ENCODE measurements at regions not wholly inside any gene's neighbourhood (a gene's known extent, or its start where the extent isn't known, plus 50 kb on each side); places are given as distances from the start of the nearest gene placed in this dataset.

- Histone ChIP-seq H3K9me1 (replicated peaks; ENCODE audit: control insufficient read depth, extremely low read depth, insufficient read depth, low read length) (no peaks in the 10 kb centered on the region), H3K27ac (ENCODE audit: insufficient read depth, low read depth, low read length) (no peak overlapping the region), H2AFZ (ENCODE audit: low read depth, low read length) (no peak overlapping the region), H3K4me2 (ENCODE audit: insufficient read depth, low read length) (no peak overlapping the region), H3K36me3 (ENCODE audit: control insufficient read depth in 2 of 2, extremely low read depth in 1 of 2, insufficient read depth in 2 of 2, low read length in 2 of 2) (no peaks in the 10 kb centered on the region), H3K4me1 (ENCODE audit: control insufficient read depth, extremely low read depth, insufficient read depth, low read length) (no peaks in the 10 kb centered on the region), H3K4me3 (replicated peaks in 1 of 3; ENCODE audit: insufficient read depth in 1 of 3, low read depth in 1 of 3, low read length in 3 of 3) (no peak overlapping the region), H3K9ac (replicated peaks; ENCODE audit: extremely low read depth, insufficient read depth, low read length) (no peak overlapping the region), H3K9me3 (replicated peaks; ENCODE audit: control insufficient read depth, insufficient read depth, low read length) (no peaks in the 10 kb centered on the region), H3K79me2 (ENCODE audit: control insufficient read depth, insufficient read depth, low read length) (no peaks in the 10 kb centered on the region), H4K20me1 (replicated peaks; ENCODE audit: control insufficient read depth, extremely low read depth, insufficient read depth, low read length) (no peaks in the 10 kb centered on the region), H3K27me3 (ENCODE audit: control insufficient read depth in 2 of 2, insufficient read depth in 2 of 2, low read length in 2 of 2) (no peaks in the 10 kb centered on the region)
- CTCF ChIA-PET, result interaction anchor here (0.9 to 1.0 kb wide), 4 partner anchors 12 to 520 kb away, joined by 3 to 4 read pairs (median 4); no protein-coding TSS in a partner anchor
- dilution Hi-C loops (cut with MboI; ENCODE audit: extremely low pct_ligation_motif_present, low sequenced_read_pairs), result no loop called here
- FAIRE-seq, result no peak
- no TSS peak for BruUV-seq (replicated peaks)
- intact Hi-C loops (cut with micrococcal nuclease), result no loop called here
- TF ChIP-seq POLR2AphosphoS5 (IDR thresholded peaks at IDR 0.05; ENCODE audit: insufficient read depth, low read depth, low read length) (no peak), EZH2 (IDR thresholded peaks at IDR 0.05; ENCODE audit: borderline replicate concordance, low read depth, low read length, severe bottlenecking) (no peak), JUN (IDR thresholded peaks at IDR 0.05; ENCODE audit: borderline replicate concordance, insufficient read depth, insufficient read length, low read depth) (no peak), MAX (IDR thresholded peaks at IDR 0.05; ENCODE audit: insufficient read depth, insufficient read length) (no peak), POLR2A (IDR thresholded peaks at IDR 0.05; ENCODE audit: low read depth, low read length) (no peak), FOS (IDR thresholded peaks at IDR 0.05; ENCODE audit: borderline replicate concordance, insufficient read depth, low read length) (no peak), GATA2 (IDR thresholded peaks at IDR 0.05; ENCODE audit: insufficient read depth, insufficient read length, low read depth, low read length) (no peak), MYC (IDR thresholded peaks at IDR 0.05; ENCODE audit: low read depth, low read length) (no peak)
- TF ChIP-seq, protein P1, sequence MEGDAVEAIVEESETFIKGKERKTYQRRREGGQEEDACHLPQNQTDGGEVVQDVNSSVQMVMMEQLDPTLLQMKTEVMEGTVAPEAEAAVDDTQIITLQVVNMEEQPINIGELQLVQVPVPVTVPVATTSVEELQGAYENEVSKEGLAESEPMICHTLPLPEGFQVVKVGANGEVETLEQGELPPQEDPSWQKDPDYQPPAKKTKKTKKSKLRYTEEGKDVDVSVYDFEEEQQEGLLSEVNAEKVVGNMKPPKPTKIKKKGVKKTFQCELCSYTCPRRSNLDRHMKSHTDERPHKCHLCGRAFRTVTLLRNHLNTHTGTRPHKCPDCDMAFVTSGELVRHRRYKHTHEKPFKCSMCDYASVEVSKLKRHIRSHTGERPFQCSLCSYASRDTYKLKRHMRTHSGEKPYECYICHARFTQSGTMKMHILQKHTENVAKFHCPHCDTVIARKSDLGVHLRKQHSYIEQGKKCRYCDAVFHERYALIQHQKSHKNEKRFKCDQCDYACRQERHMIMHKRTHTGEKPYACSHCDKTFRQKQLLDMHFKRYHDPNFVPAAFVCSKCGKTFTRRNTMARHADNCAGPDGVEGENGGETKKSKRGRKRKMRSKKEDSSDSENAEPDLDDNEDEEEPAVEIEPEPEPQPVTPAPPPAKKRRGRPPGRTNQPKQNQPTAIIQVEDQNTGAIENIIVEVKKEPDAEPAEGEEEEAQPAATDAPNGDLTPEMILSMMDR (IDR thresholded peaks at IDR 0.05; ENCODE audit: extremely low read depth in 1 of 2, insufficient read depth in 1 of 2, low read depth in 1 of 2, low read length in 2 of 2), result no peak
- POLR2A ChIA-PET, result no interaction called here
- no peak for DNase-seq (ENCODE audit: low read depth, low spot score)
Measured at GRCh38 chr14:71232506-71232905, 325.2 kb downstream of the PCNX1 start.
